ENCODE measurements at regions not wholly inside any gene's neighbourhood (a gene's known extent, or its start where the extent isn't known, plus 50 kb on each side); places are given as distances from the start of the nearest gene placed in this dataset.
A peak's percentile ranks its signal among the peaks of the same experiment; 100 is the strongest.

GRCh38 chr15:93982226-93982727 lies 249.1 kb upstream of the MCTP2 start:
- no peak for TF ChIP-seq CTCF (IDR thresholded peaks at IDR 0.05; ENCODE audit: low read depth, low read length, missing control alignments)
- DNase-seq (ENCODE audit: extremely low read depth, low read depth), result peak; percentile 69
- H3K4me3 ChIP-seq (replicated peaks; ENCODE audit: low read depth, low read length), result no peak overlapping the region

GRCh38 chr15:93981706-93982105 lies 249.7 kb upstream of the MCTP2 start:
- DNase-seq (ENCODE audit: extremely low read depth, low read depth), result no peak
- no peak for TF ChIP-seq CTCF (IDR thresholded peaks at IDR 0.05; ENCODE audit: low read depth, low read length, missing control alignments)
- H3K4me3 ChIP-seq (replicated peaks; ENCODE audit: low read depth, low read length), result no peak overlapping the region

GRCh38 chr15:93980261-93980911 lies 251.0 kb upstream of the MCTP2 start:
- no peak for DNase-seq (ENCODE audit: extremely low read depth, low read depth)
- TF ChIP-seq CTCF (IDR thresholded peaks at IDR 0.05; ENCODE audit: low read depth, low read length, missing control alignments), result no peak
- H3K4me3 ChIP-seq (replicated peaks; ENCODE audit: low read depth, low read length), result no peak overlapping the region

GRCh38 chr15:93974804-93975481 lies 256.4 kb upstream of the MCTP2 start:
- DNase-seq (ENCODE audit: extremely low read depth, low read depth), result no peak
- TF ChIP-seq CTCF (IDR thresholded peaks at IDR 0.05; ENCODE audit: low read depth, low read length, missing control alignments), result peak; percentile 39
- no peak overlapping the region for H3K4me3 ChIP-seq (replicated peaks; ENCODE audit: low read depth, low read length)

GRCh38 chr15:93973287-93973686 lies 258.1 kb upstream of the MCTP2 start:
- TF ChIP-seq CTCF (IDR thresholded peaks at IDR 0.05; ENCODE audit: low read depth, low read length, missing control alignments), result no peak
- no peak for DNase-seq (ENCODE audit: extremely low read depth, low read depth)
- no peak overlapping the region for H3K4me3 ChIP-seq (replicated peaks; ENCODE audit: low read depth, low read length)

- no peak overlapping the region for H3K4me3 ChIP-seq (replicated peaks; ENCODE audit: low read depth, low read length)
- TF ChIP-seq CTCF (IDR thresholded peaks at IDR 0.05; ENCODE audit: low read depth, low read length, missing control alignments), result no peak
- DNase-seq (ENCODE audit: extremely low read depth, low read depth), result no peak
Measured at GRCh38 chr15:93968773-93969172, 262.6 kb upstream of the MCTP2 start.
